H9 (cell line): ENCODE measurements at regions not wholly inside any gene's neighbourhood (a gene's known extent, or its start where the extent isn't known, plus 50 kb on each side); places are given as distances from the start of the nearest gene placed in this dataset.

ENCODE experiments used
- DNase-seq: peaks from one replicate; pipeline ENCODE4 v3.0.0-alpha.2; 2017
- H2AFZ ChIP-seq: one replicate; pipeline ENCODE4 v1.6.1; 2013; ENCODE audit warnings: mild to moderate bottlenecking, low read length, control low read depth, moderate library complexity
- H2AK5ac ChIP-seq: 2 replicates; pipeline ENCODE4 v1.6.1; 2013; ENCODE audit warnings: low read length, control low read depth, mixed read lengths; ENCODE audit not compliant: insufficient read length
- H2BK120ac ChIP-seq: one replicate; pipeline ENCODE4 v1.6.1; 2013; ENCODE audit warnings: low read depth, mild to moderate bottlenecking, low read length, control low read depth, inconsistent platforms; ENCODE audit not compliant: poor library complexity, severe bottlenecking
- H2BK12ac ChIP-seq: 2 replicates; pipeline ENCODE4 v1.6.1; 2013; ENCODE audit warnings: low read length, control low read depth, mixed read lengths, low read depth; ENCODE audit not compliant: insufficient read length
- H2BK15ac ChIP-seq: 2 replicates; pipeline ENCODE4 v1.6.1; 2013; ENCODE audit warnings: low read depth, low read length, control low read depth
- H2BK20ac ChIP-seq: one replicate; pipeline ENCODE4 v1.6.1; 2013; ENCODE audit warnings: low read depth, mild to moderate bottlenecking, low read length, control low read depth, inconsistent platforms; ENCODE audit not compliant: poor library complexity, severe bottlenecking
- H2BK5ac ChIP-seq: 2 replicates; pipeline ENCODE4 v1.6.1; 2013; ENCODE audit warnings: low read length, control low read depth, mixed read lengths; ENCODE audit not compliant: insufficient read length
- H3K14ac ChIP-seq: 2 replicates; pipeline ENCODE4 v1.6.1; 2013; ENCODE audit warnings: low read length, control low read depth; ENCODE audit not compliant: insufficient read depth
- H3K18ac ChIP-seq: 2 replicates; pipeline ENCODE4 v1.6.1; 2013; ENCODE audit warnings: low read depth, mild to moderate bottlenecking, mixed read lengths, low read length, control low read depth; ENCODE audit not compliant: insufficient read length
- H3K23ac ChIP-seq: 2 replicates; pipeline ENCODE4 v1.6.1; 2013; ENCODE audit warnings: low read length, control low read depth, mixed read lengths, low read depth; ENCODE audit not compliant: insufficient read length
- H3K23me2 ChIP-seq: 2 replicates; pipeline ENCODE4 v1.6.1; 2013; ENCODE audit warnings: low read depth, mild to moderate bottlenecking, mixed read lengths, low read length, control low read depth; ENCODE audit not compliant: insufficient read length, poor library complexity, severe bottlenecking
- H3K27ac ChIP-seq: 2 replicates; pipeline ENCODE4 v1.5.1; 2013; ENCODE audit warnings: low read length, control low read depth, mixed read lengths, low read depth; ENCODE audit not compliant: insufficient read length
- H3K27me3 ChIP-seq: 2 replicates; pipeline ENCODE4 v1.6.1; 2013; ENCODE audit warnings: low read length, control low read depth, inconsistent platforms; ENCODE audit not compliant: insufficient read depth
- H3K4ac ChIP-seq: 2 replicates; pipeline ENCODE4 v1.6.1; 2013; ENCODE audit warnings: low read depth, mild to moderate bottlenecking, control low read depth, inconsistent platforms, low read length, moderate library complexity
- H3K4me1 ChIP-seq: 2 replicates; pipeline ENCODE4 v1.6.1; 2013; ENCODE audit warnings: low read length, control low read depth, inconsistent platforms; ENCODE audit not compliant: insufficient read depth
- H3K4me2 ChIP-seq: 2 replicates; pipeline ENCODE4 v1.6.1; 2013; ENCODE audit warnings: low read length, control low read depth, mixed read lengths; ENCODE audit not compliant: insufficient read length, insufficient read depth
- H3K56ac ChIP-seq: 2 replicates; pipeline ENCODE4 v1.6.1; 2013; ENCODE audit warnings: low read depth, mild to moderate bottlenecking, mixed read lengths, low read length, control low read depth; ENCODE audit not compliant: insufficient read length
- H3K79me1 ChIP-seq: 2 replicates; pipeline ENCODE4 v1.6.1; 2013; ENCODE audit warnings: low read depth, mild to moderate bottlenecking, moderate library complexity, low read length, control low read depth, inconsistent platforms; ENCODE audit not compliant: insufficient read depth, poor library complexity, severe bottlenecking
- H3K79me2 ChIP-seq: 2 replicates; pipeline ENCODE4 v1.6.1; 2013; ENCODE audit warnings: low read length, control low read depth, inconsistent platforms; ENCODE audit not compliant: insufficient read depth
- H3K9ac ChIP-seq: 2 replicates; pipeline ENCODE4 v1.6.1; 2013; ENCODE audit warnings: low read length, control low read depth, mixed read lengths; ENCODE audit not compliant: insufficient read length; ENCODE audit errors: extremely low read depth
- H3K9me3 ChIP-seq: one replicate; pipeline ENCODE4 v1.6.1; 2013; ENCODE audit warnings: low read depth, low read length, inconsistent platforms; ENCODE audit not compliant: control insufficient read depth
- H3T11ph ChIP-seq: one replicate; pipeline ENCODE4 v1.6.1; 2013; ENCODE audit warnings: mild to moderate bottlenecking, low read length, control low read depth, inconsistent platforms
- H4K20me1 ChIP-seq: one replicate; pipeline ENCODE4 v1.6.1; 2013; ENCODE audit not compliant: control insufficient read depth, insufficient read length, insufficient read depth
- H4K5ac ChIP-seq: 2 replicates; pipeline ENCODE4 v1.6.1; 2013; ENCODE audit warnings: low read depth, mild to moderate bottlenecking, mixed read lengths, low read length, control low read depth; ENCODE audit not compliant: insufficient read length
- H4K8ac ChIP-seq: replicated peaks from 2 replicates; pipeline ENCODE4 v1.6.1; 2013; ENCODE audit warnings: low read length, control low read depth, mixed read lengths, low read depth; ENCODE audit not compliant: insufficient read length
- H4K91ac ChIP-seq: 2 replicates; pipeline ENCODE4 v1.6.1; 2013; ENCODE audit warnings: low read depth, mild to moderate bottlenecking, moderate library complexity, mixed read lengths, low read length, control low read depth; ENCODE audit not compliant: insufficient read length
- H3K27ac Mint-ChIP-seq, 3 experiments: 2 replicates in 2 of 3; 3 replicates in 1 of 3; pipeline ENCODE4 v1.8.0; 2020 to 2021; ENCODE audit warnings: mixed read lengths in 3 of 3, mild to moderate bottlenecking in 1 of 3, moderate library complexity in 1 of 3
- H3K27me3 Mint-ChIP-seq: 2 replicates; pipeline ENCODE4 v1.8.0; 2021; ENCODE audit warnings: low read depth, mild to moderate bottlenecking, moderate library complexity, mixed read lengths
- H3K36me3 Mint-ChIP-seq, 3 experiments: 2 replicates in 2 of 3; 3 replicates in 1 of 3; pipeline ENCODE4 v1.8.0; 2020 to 2021; ENCODE audit warnings: low read depth in 3 of 3, mixed read lengths in 3 of 3; ENCODE audit not compliant: insufficient read depth in 1 of 3
- H3K4me1 Mint-ChIP-seq, 2 experiments: 2 replicates each; pipeline ENCODE4 v1.8.0; 2020; ENCODE audit warnings: mixed read lengths in 2 of 2
- H3K4me3 Mint-ChIP-seq, 2 experiments: 2 replicates in 1 of 2; 3 replicates in 1 of 2; pipeline ENCODE4 v1.8.0; 2020 to 2021; ENCODE audit warnings: mild to moderate bottlenecking in 2 of 2, mixed read lengths in 2 of 2, moderate library complexity in 1 of 2
- H3K9me3 Mint-ChIP-seq, 2 experiments: 2 replicates in 1 of 2; 3 replicates in 1 of 2; pipeline ENCODE4 v1.8.0; 2020; ENCODE audit warnings: mild to moderate bottlenecking in 2 of 2, mixed read lengths in 2 of 2, moderate library complexity in 1 of 2
- CTCF ChIP-seq: fragments of 200-600 bp; sonication (generic); conservative IDR thresholded peaks from 3 replicates; pipeline ENCODE4 v1.8.0; 2021; ENCODE audit warnings: antibody characterized with exemption, mild to moderate bottlenecking
- WGBS: extraction: QIAGEN DNeasy Blood & Tissue Kit; methylation state at CpG from one replicate; pipeline ENCODE4 v1.1.7; 2013; ENCODE audit warnings: missing lambda C conversion rate, low lambda C conversion rate, mixed read lengths; ENCODE audit not compliant: insufficient read length; ENCODE audit errors: extremely low coverage; 5-methylcytosine and 5-hydroxymethylcytosine counted together

DNA sequence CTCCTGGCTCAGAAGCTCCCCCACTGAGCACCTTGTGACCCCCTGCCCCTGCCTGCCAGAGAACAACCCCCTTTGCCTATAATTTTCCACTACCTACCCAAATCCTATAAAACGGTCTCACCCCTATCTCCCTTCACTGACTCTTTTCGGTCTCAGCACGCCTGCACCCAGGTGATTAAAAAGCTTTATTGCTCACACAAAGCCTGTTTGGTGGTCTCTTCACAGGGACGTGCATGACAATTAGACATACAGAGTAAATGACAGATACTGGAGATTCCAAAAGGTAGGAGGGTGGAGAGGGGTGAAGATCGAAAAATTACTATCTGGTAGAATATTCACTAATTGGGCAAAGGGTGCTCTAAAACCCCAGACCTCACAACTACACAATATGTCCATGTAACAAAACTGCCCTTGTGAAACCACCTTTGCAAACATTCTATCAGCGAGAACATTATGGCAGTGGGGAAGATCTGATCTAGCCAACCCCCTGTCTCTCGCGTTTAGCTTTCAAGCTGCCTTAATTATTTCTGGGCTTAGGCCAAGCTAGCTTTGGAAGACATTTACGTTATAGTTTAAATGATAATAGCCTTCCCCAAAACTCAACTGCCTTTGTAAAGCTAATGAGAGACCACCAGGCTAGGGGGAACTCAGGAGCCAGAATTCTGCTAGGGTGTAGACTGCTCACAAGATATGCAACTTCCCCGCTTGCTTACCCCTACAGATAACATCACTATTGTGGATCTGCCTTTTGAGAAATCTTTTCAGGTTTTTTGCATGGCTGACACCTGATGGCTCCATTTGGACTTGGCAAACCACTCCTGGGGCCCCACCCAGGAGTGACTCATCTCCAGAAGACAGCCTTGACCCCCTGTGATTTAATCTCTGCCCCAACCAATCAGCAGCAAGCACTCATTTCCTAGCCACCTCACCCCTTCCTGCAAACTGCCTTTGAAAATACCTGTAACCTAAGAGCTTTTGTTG is 1534.0 kb upstream of the SPRY2 start:
- Histone ChIP-seq H4K5ac (no peak overlapping the region), H3K4me1 (peaks cover 12% of the 10 kb centered on the region; the same call in 1 of the 2 replicates), H3K79me1 (no peaks in the 10 kb centered on the region), H2BK5ac (no peak overlapping the region), H3K18ac (no peak overlapping the region), H3K9me3 (no peaks in the 10 kb centered on the region), H2BK120ac (no peak overlapping the region), H3K56ac (no peak overlapping the region), H3K23ac (no peak overlapping the region), H4K20me1 (no peaks in the 10 kb centered on the region), H2BK15ac (no peak overlapping the region), H2BK20ac (no peak overlapping the region), H3K27me3 (no peaks in the 10 kb centered on the region), H3K79me2 (no peaks in the 10 kb centered on the region), H2AFZ (no peak overlapping the region), H3K27ac (peak overlapping the region; percentile 96), H4K91ac (no peak overlapping the region), H3K23me2 (peaks cover 4% of the 10 kb centered on the region), H3K4ac (no peak overlapping the region), H3K9ac (no peak overlapping the region), H2AK5ac (no peak overlapping the region), H3K4me2 (peak overlapping the region; percentile 58), H4K8ac (no peak overlapping the region), H3T11ph (no peak overlapping the region), H3K14ac (no peak overlapping the region), H2BK12ac (no peak overlapping the region)
- Mint-ChIP-seq H3K4me3 (peak overlapping the region; percentile 47 to 76), H3K27ac (peak overlapping the region; percentile 74 to 100 (median 99)), H3K36me3 (peaks cover 3 to 12% (median 6%) of the 10 kb centered on the region in 3 experiments; a peak in 3 of 7 replicates), H3K27me3 (peaks cover 1% of the 10 kb centered on the region; the same call in 1 of the 2 replicates), H3K9me3 (peaks cover 0 to 3% of the 10 kb centered on the region in 2 experiments; a peak in 1 of 5 replicates), H3K4me1 (peaks cover 54% of the 10 kb centered on the region in 2 experiments)
- peak; percentile 93 for DNase-seq
- TF ChIP-seq CTCF, result no peak
- no CpG with 5 or more reads among the region's 10 CpGs for WGBS
